Nephron progenitor cell (in vitro differentiated cells): ENCODE measurements at regions not wholly inside any gene's neighbourhood (a gene's known extent, or its start where the extent isn't known, plus 50 kb on each side); places are given as distances from the start of the nearest gene placed in this dataset.

Source experiments
- DNase-seq: peaks from one replicate; pipeline ENCODE4 v3.0.0; 2021
- H3K27ac Mint-ChIP-seq: 2 replicates; pipeline ENCODE4 v1.8.0; 2021; ENCODE audit warnings: mild to moderate bottlenecking, moderate library complexity, mixed read lengths
- H3K27me3 Mint-ChIP-seq: 2 replicates; pipeline ENCODE4 v1.8.0; 2021; ENCODE audit warnings: mild to moderate bottlenecking, low read depth, mixed read lengths; ENCODE audit not compliant: poor library complexity
- H3K36me3 Mint-ChIP-seq: 2 replicates; pipeline ENCODE4 v1.8.0; 2021; ENCODE audit warnings: low read depth, mixed read lengths
- H3K4me1 Mint-ChIP-seq: 2 replicates; pipeline ENCODE4 v1.8.0; 2021; ENCODE audit warnings: mixed read lengths
- H3K4me3 Mint-ChIP-seq: 2 replicates; pipeline ENCODE4 v1.8.0; 2021; ENCODE audit warnings: mild to moderate bottlenecking, moderate library complexity, mixed read lengths
- H3K9me3 Mint-ChIP-seq: 2 replicates; pipeline ENCODE4 v1.8.0; 2021; ENCODE audit warnings: mild to moderate bottlenecking, moderate library complexity, mixed read lengths
- CTCF ChIP-seq: fragments of 200-600 bp; sonication (generic); IDR thresholded peaks from 2 replicates; pipeline ENCODE4 v1.5.0; 2021; ENCODE audit warnings: antibody characterized with exemption

- H3K36me3 Mint-ChIP-seq: no peaks in the 10 kb centered on the region
- TF ChIP-seq CTCF: no peak
- H3K27me3 Mint-ChIP-seq: no peaks in the 10 kb centered on the region
- no peaks in the 10 kb centered on the region for H3K9me3 Mint-ChIP-seq
- no peak for DNase-seq
- H3K27ac Mint-ChIP-seq: no peak overlapping the region
- H3K4me3 Mint-ChIP-seq: no peak overlapping the region
- no peaks in the 10 kb centered on the region for H3K4me1 Mint-ChIP-seq
These were observed 747.9 kb upstream of the ADGRL3 start for GRCh38 chr4:60452266-60452665.

DNA sequence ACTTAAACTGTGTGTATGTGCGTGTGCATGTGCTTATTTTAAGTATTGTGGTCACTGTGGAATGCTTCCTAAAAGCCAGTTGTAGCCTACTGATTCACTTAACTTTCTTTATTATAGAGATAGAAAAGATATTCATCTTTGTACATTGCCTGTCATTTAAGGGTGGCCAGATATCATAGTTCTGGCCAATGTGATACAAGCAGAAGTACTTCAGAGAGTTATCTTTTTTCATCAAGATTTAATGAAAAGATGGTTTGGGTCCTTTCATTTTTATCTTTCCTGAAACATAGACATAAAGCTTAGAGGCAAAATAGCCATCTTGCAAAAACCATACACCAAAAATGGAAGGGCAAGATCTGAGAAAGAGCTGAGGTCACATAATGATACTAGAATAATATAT, 744.7 kb upstream of the ADGRL3 start:
- Mint-ChIP-seq H3K27me3 (no peaks in the 10 kb centered on the region), H3K36me3 (no peaks in the 10 kb centered on the region), H3K4me3 (no peak overlapping the region), H3K9me3 (no peaks in the 10 kb centered on the region), H3K4me1 (no peaks in the 10 kb centered on the region), H3K27ac (no peak overlapping the region)
- TF ChIP-seq CTCF: no peak
- no peak for DNase-seq

DNA sequence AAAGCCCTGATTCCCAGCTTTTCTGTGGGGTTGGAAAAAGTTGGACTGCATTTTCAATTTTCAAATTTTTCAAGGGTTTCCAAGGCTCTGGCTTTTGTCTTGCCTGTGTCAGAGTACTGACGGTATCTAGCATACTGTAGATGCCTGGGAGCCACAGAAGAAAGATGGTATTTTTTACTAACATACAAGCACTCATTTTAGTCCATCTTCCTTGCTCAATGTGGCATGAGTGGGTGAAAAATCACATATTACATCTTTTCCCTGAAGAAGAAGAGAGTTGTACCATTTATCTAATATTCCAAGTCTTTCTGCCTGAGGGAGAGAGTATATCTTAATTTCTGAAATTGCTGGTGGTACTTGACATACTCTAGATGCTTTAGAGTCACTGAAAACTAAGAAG, 738.6 kb upstream of the ADGRL3 start:
- TF ChIP-seq CTCF: no peak
- Mint-ChIP-seq H3K4me1 (no peaks in the 10 kb centered on the region), H3K27me3 (no peaks in the 10 kb centered on the region), H3K9me3 (peaks cover 18% of the 10 kb centered on the region), H3K36me3 (no peaks in the 10 kb centered on the region), H3K27ac (no peak overlapping the region), H3K4me3 (no peak overlapping the region)
- DNase-seq: no peak

DNA sequence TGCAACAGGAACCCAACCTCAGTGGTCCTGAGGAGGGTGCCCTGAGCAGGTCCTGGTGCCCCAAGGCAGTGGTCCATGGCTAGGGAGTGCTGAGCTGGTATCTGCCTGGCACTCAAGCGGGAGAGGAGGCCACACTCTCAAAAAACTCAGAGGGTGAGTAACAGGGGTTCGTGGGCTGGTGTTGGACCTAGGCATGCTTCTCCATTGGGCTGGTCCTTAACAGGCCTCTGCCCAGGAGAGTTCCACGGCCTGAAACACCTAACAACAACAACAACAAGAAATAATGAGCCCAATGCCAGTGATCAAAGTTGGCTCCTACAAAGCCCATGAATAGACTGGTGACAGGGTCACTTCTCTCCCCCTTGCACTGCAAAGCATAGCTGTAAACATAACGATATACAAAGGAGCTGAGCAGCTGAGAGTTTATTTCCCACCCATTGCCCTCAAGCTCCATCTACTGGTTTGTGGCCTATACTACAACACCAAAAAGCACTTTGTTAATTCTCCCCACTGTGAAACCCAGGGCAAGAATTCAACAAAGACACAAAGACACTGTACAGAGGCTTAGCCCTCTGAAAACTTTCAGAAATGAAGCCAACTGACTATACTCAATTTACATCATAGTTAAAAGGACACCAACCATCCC, 736.1 kb upstream of the ADGRL3 start:
- DNase-seq: no peak
- Mint-ChIP-seq H3K27ac (no peak overlapping the region), H3K4me1 (no peaks in the 10 kb centered on the region), H3K9me3 (peaks cover 18% of the 10 kb centered on the region), H3K36me3 (no peaks in the 10 kb centered on the region), H3K4me3 (no peak overlapping the region), H3K27me3 (no peaks in the 10 kb centered on the region)
- TF ChIP-seq CTCF: no peak

DNA sequence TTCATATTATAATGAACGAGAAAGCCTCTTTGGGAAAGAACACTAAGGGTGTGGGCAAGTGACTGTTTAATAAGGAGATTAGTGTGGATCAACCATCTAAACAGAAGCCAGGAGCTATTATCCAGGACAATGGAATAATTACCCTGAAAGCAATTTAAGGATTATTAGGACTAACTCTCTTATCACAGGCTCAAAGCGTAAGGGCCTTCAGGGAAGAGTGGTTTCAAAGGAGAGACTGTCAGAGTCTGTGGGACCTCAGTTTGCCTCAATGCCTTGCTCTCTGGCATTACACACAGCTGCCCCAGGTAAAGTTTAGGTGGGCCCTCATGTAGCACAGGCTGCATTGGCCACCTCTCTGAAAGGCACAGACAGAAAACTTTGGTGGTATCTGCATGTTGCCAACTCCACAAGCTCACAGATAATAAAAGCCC, 717.2 kb upstream of the ADGRL3 start:
- DNase-seq: no peak

More for the DNA sequence above, 717.2 kb upstream of the ADGRL3 start:
- H3K4me1 Mint-ChIP-seq: no peaks in the 10 kb centered on the region
- no peak overlapping the region for H3K27ac Mint-ChIP-seq
- no peaks in the 10 kb centered on the region for H3K9me3 Mint-ChIP-seq
- no peaks in the 10 kb centered on the region for H3K36me3 Mint-ChIP-seq
- peaks cover 3% of the 10 kb centered on the region for H3K27me3 Mint-ChIP-seq
- TF ChIP-seq CTCF: no peak
- no peak overlapping the region for H3K4me3 Mint-ChIP-seq
